HL-60 (cell line): ENCODE measurements at regions not wholly inside any gene's neighbourhood (a gene's known extent, or its start where the extent isn't known, plus 50 kb on each side); places are given as distances from the start of the nearest gene placed in this dataset.

Experiments
- DNase-seq, 2 experiments: peaks; one replicate each; pipeline ENCODE4 v3.0.0-alpha.2; 2010 to 2020; ENCODE audit warnings: low read depth in 1 of 2, low spot score in 1 of 2
- H3K27ac ChIP-seq: fragments of 250-450 bp; sonication (Bioruptor Pico); replicated peaks from 2 replicates; pipeline ENCODE4 v1.5.1; 2020; ENCODE audit warnings: mild to moderate bottlenecking, moderate library complexity
- H3K27me3 ChIP-seq: fragments of 250-450 bp; sonication (Bioruptor Pico); 2 replicates; pipeline ENCODE4 v1.5.1; 2021; ENCODE audit warnings: mild to moderate bottlenecking, moderate library complexity; ENCODE audit not compliant: insufficient read depth, poor library complexity, severe bottlenecking
- H3K4me3 ChIP-seq: replicated peaks from 2 replicates; pipeline ENCODE4 v1.5.1; 2011; ENCODE audit warnings: mild to moderate bottlenecking, control low read depth, low read length; ENCODE audit not compliant: insufficient read depth
- GABPA ChIP-seq: IDR thresholded peaks from 2 replicates; pipeline ENCODE4 v1.6.1; 2012; ENCODE audit warnings: low read depth
- POLR2AphosphoS5 ChIP-seq: IDR thresholded peaks from 2 replicates; pipeline ENCODE4 v1.6.1; 2012; ENCODE audit warnings: low read depth
- SPI1 ChIP-seq: IDR thresholded peaks from 2 replicates; pipeline ENCODE4 v1.6.1; 2012; ENCODE audit warnings: low read depth, mild to moderate bottlenecking, borderline replicate concordance
- TF ChIP-seq, protein P1 (sequence below): IDR thresholded peaks from 2 replicates; pipeline ENCODE4 v1.6.1; 2012; ENCODE audit warnings: low read depth; ENCODE audit not compliant: insufficient replicate concordance
- TF ChIP-seq, protein P2 (sequence below): IDR thresholded peaks from one replicate; pipeline ENCODE4 v1.5.1; 2011; ENCODE audit warnings: low read length, control low read depth, inconsistent platforms; ENCODE audit not compliant: insufficient read depth

DNA sequence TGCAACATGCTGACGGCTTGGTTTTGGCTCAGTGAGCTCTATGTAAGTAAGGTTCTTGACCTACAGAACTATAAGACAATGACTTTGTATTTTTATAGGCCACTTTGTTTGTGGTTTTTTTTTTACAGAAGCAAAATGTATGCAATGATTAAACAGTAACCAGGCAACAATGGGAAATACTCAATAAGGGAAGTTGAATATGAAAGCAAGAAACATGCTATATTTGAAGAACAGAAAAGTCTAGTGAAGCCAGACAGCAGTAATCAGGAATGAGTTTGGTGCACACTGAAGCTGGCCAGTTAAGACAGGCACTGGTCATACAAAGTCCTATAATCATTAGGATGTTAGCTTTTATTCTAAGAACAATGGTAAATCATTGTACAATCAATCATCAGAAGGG, 1926.8 kb downstream of the NCAM2 start:
- H3K27me3 ChIP-seq, result no peaks in the 10 kb centered on the region
- no peak overlapping the region for H3K4me3 ChIP-seq
- TF ChIP-seq, protein P1, sequence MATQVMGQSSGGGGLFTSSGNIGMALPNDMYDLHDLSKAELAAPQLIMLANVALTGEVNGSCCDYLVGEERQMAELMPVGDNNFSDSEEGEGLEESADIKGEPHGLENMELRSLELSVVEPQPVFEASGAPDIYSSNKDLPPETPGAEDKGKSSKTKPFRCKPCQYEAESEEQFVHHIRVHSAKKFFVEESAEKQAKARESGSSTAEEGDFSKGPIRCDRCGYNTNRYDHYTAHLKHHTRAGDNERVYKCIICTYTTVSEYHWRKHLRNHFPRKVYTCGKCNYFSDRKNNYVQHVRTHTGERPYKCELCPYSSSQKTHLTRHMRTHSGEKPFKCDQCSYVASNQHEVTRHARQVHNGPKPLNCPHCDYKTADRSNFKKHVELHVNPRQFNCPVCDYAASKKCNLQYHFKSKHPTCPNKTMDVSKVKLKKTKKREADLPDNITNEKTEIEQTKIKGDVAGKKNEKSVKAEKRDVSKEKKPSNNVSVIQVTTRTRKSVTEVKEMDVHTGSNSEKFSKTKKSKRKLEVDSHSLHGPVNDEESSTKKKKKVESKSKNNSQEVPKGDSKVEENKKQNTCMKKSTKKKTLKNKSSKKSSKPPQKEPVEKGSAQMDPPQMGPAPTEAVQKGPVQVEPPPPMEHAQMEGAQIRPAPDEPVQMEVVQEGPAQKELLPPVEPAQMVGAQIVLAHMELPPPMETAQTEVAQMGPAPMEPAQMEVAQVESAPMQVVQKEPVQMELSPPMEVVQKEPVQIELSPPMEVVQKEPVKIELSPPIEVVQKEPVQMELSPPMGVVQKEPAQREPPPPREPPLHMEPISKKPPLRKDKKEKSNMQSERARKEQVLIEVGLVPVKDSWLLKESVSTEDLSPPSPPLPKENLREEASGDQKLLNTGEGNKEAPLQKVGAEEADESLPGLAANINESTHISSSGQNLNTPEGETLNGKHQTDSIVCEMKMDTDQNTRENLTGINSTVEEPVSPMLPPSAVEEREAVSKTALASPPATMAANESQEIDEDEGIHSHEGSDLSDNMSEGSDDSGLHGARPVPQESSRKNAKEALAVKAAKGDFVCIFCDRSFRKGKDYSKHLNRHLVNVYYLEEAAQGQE, result no peak
- TF ChIP-seq, protein P2, sequence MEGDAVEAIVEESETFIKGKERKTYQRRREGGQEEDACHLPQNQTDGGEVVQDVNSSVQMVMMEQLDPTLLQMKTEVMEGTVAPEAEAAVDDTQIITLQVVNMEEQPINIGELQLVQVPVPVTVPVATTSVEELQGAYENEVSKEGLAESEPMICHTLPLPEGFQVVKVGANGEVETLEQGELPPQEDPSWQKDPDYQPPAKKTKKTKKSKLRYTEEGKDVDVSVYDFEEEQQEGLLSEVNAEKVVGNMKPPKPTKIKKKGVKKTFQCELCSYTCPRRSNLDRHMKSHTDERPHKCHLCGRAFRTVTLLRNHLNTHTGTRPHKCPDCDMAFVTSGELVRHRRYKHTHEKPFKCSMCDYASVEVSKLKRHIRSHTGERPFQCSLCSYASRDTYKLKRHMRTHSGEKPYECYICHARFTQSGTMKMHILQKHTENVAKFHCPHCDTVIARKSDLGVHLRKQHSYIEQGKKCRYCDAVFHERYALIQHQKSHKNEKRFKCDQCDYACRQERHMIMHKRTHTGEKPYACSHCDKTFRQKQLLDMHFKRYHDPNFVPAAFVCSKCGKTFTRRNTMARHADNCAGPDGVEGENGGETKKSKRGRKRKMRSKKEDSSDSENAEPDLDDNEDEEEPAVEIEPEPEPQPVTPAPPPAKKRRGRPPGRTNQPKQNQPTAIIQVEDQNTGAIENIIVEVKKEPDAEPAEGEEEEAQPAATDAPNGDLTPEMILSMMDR, result no peak
- no peak for TF ChIP-seq SPI1
- DNase-seq, result no peak
- H3K27ac ChIP-seq, result no peak overlapping the region

DNA sequence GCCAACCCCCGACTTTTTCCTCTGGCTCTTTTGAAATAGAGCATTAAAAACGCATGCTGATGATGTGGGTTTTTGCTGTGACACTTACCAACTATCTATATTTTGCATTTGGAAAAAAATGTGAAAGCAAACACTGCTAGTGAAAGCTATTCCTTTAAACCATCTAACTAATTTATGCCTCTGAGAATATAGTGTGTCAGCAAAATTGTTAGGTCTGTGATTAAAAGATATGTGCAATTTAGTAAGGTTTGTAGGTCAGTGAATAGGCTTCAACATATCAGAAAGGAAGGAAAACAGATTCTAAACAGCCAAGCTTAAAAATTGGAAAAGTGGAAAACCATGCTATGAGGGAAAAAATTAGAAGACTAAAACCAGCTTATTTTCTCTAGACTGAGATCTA, 1929.3 kb downstream of the NCAM2 start:
- DNase-seq, result no peak
- Histone ChIP-seq H3K27me3 (no peaks in the 10 kb centered on the region), H3K27ac (no peak overlapping the region), H3K4me3 (no peak overlapping the region)
- TF ChIP-seq POLR2AphosphoS5 (no peak), SPI1 (no peak), GABPA (no peak)
- TF ChIP-seq, protein P1, result no peak
- TF ChIP-seq, protein P2, result no peak

DNA sequence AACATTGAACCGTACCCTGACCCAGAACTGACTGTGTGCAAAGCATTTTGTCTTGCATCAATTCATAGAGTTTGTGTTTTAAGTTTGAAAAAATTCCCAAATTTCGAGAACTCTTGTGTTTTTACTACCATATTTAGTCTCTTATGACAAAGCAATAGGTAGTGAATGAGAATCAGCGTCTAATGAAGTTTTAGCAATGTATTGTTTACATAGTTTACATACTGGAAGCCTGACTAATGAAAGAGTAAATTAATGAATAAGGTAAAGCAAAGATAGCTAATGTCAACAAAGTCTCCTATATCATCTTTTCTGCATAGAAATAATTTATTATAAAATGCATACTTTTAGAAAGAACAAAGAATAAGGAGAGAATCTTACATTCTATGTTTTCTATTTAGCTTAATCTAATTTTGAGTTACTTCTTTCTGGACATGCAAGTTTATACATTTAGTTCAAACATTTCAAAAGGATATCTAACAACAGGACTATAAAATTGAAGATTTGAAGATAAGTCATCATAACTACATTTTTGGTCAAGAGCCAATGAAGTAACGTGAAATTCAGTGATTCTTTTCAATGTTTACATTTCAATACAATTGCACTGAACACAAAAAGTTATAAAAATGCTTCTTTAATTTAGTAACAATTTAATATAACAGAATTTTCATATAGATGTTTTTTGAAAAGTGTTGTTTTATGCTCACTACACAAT, 1943.7 kb downstream of the NCAM2 start:
- H3K27me3 ChIP-seq, result no peaks in the 10 kb centered on the region
- no peak overlapping the region for H3K4me3 ChIP-seq
- H3K27ac ChIP-seq, result no peak overlapping the region
- TF ChIP-seq GABPA (no peak), SPI1 (no peak), POLR2AphosphoS5 (no peak)
- TF ChIP-seq, protein P1, result no peak
- TF ChIP-seq, protein P2, result no peak
- no peak for DNase-seq
